PC-9 (cell line): ENCODE measurements at regions not wholly inside any gene's neighbourhood (a gene's known extent, or its start where the extent isn't known, plus 50 kb on each side); places are given as distances from the start of the nearest gene placed in this dataset.

Source experiments
- EZH2 ChIP-seq: fragments of 200-600 bp; sonication (generic); IDR thresholded peaks from 2 replicates; pipeline ENCODE4 v1.8.0; 2017; ENCODE audit warnings: antibody characterized with exemption, low read depth
- TF ChIP-seq, protein P1 (sequence below): fragments of 200-600 bp; sonication (generic); conservative IDR thresholded peaks from 2 replicates; pipeline ENCODE4 v1.6.1; 2017; ENCODE audit warnings: mixed run types, antibody characterized with exemption, mild to moderate bottlenecking, moderate library complexity

- TF ChIP-seq EZH2 = no peak
- TF ChIP-seq, protein P1, sequence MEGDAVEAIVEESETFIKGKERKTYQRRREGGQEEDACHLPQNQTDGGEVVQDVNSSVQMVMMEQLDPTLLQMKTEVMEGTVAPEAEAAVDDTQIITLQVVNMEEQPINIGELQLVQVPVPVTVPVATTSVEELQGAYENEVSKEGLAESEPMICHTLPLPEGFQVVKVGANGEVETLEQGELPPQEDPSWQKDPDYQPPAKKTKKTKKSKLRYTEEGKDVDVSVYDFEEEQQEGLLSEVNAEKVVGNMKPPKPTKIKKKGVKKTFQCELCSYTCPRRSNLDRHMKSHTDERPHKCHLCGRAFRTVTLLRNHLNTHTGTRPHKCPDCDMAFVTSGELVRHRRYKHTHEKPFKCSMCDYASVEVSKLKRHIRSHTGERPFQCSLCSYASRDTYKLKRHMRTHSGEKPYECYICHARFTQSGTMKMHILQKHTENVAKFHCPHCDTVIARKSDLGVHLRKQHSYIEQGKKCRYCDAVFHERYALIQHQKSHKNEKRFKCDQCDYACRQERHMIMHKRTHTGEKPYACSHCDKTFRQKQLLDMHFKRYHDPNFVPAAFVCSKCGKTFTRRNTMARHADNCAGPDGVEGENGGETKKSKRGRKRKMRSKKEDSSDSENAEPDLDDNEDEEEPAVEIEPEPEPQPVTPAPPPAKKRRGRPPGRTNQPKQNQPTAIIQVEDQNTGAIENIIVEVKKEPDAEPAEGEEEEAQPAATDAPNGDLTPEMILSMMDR = no peak
Observed at GRCh38 chr13:83298617-83299016, 583.7 kb downstream of the SLITRK1 start.
